Muscle of back (tissue), 3 donors: ENCODE measurements at regions not wholly inside any gene's neighbourhood (a gene's known extent, or its start where the extent isn't known, plus 50 kb on each side); places are given as distances from the start of the nearest gene placed in this dataset.

Experiments used
- DNase-seq, 3 donors: peaks; one replicate each; pipeline versions ENCODE4 v3.0.0 to v3.0.0-alpha.2; 2013

DNA sequence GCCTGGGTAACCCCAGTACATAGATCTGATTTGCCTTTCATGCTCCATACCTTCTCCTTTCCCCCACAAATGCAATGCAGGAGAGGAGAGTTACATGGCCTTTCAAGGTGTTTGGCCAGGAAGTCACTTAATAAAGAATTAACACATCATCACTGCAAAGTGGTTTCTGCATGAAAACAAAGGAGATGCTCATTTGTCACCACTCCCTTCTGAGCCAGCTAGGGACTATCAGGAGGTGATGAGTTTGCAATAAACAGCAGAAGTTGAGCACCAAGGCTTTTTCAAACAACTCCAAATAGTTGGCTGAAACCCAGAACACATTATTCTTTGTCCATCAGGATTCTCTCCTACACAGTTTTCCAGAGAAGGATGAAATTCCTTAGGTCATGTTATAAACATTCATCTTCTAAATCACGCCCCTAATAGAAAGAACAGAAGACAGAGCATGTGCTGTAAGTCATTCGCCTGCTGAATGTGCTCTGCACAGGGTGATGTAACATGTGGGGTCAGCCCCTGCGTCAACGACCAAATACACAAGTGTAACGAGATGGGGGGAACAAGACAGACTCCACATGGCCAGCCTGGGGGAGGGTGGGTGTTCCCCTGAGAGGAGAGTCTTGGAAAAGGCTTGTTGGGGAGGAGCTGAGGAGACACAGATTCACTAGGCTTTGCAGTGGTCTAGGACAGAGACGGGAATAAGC, 87.3 kb upstream of the RMDN2 start:
- DNase-seq = peak in 2 of 3 donors; percentile 43 to 79

- DNase-seq = no peak
Observed at GRCh38 chr2:37838541-37839167, 86.4 kb upstream of the RMDN2 start.

DNA sequence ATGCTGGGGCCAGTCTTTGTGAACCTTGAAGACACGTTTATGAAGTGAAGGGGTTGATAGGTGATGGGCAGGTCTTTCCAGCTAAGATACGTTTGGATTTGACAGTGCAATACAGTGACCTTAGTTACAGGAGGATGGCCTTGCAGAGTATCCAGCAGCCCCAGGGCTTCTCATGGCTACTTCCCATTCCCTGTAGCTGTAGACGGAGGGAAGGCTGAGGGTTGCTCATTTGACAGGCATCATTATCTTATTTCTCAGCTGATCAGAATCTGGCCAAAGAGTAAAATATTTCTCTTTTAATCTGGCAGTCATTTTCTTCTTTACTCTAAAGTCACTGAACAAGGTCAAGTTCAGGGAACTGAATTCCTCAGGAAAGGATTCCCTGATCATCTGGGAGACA, 85.1 kb upstream of the RMDN2 start:
- DNase-seq = no peak

- DNase-seq = peak; percentile 41 to 88 (median 76)
Observed at GRCh38 chr2:37842732-37843440, 82.2 kb upstream of the RMDN2 start.

DNA sequence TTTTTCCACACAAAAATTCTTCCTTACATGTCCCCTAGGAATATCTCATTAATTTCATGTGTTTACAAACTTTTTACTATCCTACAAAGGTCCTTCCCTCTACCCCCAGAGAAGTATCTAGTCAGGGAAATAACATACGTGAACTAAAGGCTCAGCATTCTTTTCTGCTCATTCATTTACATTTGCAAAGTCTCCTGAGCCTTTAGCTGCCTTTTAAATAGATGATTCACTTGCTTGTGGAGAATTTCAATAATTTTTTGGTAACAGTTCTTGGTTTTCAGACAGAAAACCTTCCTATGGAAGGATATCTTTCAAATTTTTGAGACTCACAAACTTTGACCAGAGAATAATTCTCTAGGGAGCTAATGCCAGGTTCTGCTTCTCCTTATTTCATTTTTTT, 81.5 kb upstream of the RMDN2 start:
- peak in 2 of 3 donors; percentile 44 to 69 for DNase-seq

DNA sequence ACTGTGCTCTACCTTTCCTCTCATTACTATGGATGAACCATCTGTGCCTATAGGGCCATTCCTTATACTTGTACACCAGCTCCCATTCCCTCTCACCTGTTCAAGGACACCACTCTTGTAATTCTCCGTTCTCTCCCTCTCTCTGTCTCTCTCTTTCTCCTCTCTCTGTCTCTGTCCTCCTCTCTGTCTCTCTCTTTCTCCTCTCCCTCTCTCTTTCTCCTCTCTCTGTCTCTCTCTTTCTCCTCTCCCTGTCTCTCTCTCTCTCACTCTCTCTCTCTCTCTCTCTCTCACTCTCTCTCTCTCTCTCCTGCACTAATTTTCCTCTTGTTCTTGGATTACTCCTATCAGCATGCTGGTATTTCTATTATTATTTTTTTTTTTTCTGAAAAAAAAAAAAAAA, 78.9 kb upstream of the RMDN2 start:
- no peak for DNase-seq

DNA sequence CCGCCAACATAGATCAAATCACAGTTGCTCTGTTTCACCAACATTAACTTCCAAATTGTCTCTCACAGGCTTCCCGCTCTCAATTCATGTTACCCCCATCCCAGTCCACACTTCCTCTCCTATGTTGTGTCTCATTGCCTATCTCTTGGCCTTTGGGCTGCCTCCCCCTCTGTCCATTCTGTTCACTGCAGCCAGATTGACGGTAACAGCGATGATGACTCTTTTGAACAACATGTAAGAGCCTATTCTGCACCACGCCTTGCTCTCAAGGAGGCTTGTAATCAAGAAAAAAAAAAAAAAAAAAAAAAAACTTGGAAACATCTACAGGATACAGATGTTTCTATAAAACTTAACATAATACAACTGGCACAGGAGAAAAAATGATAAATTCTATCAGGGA, 77.3 kb upstream of the RMDN2 start:
- no peak for DNase-seq

DNA sequence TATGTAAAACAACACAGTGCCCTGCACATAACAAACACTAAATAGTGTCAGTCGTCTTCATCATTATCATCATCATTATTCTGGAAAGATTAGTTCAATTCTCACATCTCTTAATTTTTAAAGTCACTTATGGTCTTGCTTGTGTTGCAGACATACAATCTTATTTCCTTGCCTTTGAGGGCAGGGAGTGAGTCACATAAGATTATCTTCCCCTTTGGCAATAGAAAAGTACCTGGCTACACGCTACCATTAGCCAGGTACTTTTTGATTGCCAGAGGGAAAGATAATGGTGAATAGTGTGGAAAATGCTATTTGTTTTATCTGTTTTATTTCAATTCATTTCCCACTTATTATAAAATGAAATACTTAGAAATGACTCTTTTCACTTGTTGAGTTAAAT, 76.6 kb upstream of the RMDN2 start:
- DNase-seq = no peak

DNA sequence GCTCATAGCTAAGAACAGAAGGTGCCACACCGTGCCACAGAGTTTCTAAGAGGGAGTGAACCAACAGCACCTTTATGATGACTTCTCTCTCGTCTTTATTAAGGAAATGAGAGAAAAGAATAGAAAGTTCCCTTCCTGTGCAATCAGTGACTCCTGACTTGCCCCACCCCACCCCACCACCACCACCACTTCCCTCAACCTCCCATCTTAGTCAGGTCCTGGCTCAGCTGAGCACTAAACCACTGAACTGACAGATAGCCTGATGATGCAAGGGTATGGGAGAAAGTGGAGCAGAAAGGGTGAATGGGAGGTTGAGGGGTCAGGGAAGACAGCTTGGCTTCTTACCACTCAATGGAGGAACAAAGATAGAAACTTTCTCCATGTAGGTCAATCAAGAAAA, 75.2 kb upstream of the RMDN2 start:
- DNase-seq = no peak

- DNase-seq = no peak
Observed at GRCh38 chr2:37851428-37851827, 73.7 kb upstream of the RMDN2 start.

- DNase-seq = no peak
Observed at GRCh38 chr2:37851828-37852584, 73.1 kb upstream of the RMDN2 start.

DNA sequence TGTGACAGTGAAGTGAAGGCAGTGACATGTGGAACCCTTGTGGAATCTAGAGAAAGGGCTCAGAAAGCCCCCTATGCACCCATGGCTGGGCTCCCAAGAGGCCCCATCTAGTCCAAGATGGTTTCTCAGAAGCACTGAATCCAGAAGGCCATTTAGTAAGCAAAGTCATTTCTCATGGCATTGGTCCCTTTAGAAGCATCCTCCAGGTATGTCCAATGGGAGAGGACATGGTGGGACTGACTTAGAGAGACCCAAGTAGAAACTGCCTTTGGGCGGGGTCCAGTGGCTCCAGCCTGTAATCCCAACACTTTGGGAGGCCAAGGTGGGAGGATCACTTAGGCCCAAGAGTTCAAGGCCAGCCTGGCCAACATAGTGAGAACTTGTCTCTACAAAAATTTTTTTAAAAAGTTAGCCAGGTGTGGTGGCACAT, 72.5 kb upstream of the RMDN2 start:
- no peak for DNase-seq

DNA sequence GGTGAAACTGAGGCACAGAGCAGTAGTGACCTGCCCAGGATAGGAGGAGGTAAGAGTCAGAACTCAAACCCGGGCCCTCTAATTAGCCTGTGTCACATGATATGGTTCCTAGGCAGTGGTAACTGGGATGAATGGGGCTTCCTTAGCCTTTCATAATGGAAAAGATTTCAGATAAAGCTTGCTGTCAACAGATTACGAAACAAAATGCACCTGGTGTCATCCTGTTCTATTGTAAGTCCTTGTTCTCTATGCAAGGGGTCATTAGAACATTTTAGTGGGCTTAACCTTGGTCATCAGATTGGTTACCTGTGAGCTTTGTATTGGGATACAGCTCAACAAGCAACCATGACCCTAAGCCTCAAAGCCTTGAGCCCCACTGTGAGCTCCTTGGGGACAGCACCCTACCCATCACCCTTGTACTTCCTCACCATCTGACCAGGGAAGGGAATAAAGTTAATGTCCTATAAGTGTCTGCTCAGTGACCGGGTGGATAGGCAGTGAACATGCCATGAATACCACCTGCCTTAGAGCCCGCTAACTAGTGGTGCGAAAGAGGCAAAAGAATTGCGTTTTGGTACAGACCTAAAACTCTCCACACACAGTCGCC, 70.3 kb upstream of the RMDN2 start:
- no peak for DNase-seq

DNA sequence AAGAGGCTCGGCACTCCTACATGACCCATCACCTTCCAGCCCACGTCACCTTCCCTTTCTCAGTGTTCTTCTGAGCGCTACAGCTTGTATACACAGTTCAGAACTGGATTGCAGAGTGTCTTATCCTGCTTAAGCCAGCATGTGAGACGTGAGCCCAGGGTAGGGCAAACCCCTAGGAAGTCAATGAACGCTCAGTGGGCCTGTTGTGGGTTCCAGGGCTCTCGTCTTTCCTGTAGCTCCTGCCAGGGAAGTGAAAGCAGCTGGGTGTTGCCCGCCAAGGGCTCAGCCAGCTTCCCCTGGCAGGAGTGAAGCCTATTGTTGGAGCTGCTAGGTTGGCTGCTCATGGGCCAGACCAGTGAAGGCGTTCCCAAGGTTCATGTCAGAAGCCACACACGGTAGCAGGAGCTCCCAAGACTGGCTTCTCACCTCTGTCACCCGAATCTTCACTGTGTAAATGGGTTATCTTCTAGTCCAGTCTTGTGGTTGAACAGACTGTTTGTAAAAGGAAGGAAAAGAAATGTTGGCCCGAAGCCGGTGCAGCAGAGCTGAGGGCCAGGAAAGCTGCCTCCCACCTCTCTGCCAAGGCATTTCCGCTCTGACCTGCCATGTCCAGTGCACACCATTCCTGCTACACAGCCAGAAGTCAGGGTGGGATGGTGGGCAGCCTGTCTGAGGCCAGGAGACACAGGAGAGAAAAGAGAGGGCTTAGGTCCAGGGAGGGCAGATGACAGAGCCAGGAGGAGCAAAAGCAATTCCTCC, 69.6 kb upstream of the RMDN2 start:
- peak in 1 of 3 donors; percentile 48 for DNase-seq

DNA sequence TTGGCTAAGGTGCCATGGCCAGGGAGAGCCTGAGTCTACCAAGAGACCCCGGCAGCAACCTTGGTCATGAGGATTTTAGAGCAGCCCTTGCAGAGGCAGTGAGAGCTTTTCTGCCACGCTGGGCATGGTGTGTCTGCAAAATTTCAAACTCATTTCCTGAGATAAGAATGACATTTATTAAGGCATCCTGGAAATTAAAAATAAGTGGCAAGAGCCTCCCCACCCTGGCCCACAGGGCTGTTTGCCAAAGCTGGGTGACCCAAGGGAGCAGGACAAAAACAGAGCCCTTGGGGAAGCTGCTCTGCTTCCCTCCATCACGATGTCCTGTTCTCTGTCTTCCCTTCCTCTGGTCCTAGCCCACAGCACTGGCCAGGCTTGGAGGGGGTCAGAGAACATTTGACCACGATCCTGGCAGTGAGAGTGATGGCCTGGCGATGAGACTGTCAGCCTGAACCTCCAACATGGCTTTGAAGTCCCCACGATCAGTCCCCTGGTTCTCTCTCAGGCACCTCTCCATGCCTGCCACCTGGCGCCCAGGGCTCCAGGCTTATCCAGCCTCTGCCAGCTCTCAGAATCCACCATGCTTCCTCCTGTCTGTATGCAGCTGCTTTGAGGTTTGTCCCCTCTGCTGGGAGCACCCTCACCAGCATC, 68.9 kb upstream of the RMDN2 start:
- no peak for DNase-seq

- no peak for DNase-seq
Observed at GRCh38 chr2:37857575-37858399, 67.3 kb upstream of the RMDN2 start.

DNA sequence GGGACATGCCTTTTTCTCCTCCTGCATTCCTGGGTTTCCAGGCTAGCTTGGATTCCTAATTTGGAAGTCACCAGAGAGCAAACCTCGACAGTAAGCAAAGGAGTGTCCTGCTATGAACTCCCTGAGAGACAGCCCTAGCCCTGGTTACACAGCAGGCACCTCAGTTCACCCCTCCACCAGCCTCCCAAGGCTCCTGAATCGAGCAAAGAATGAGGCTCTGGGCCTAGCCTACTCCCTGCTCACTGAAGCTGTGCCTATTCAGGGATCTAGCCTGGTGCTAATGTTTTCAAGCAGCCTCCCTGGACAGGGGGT, 66.7 kb upstream of the RMDN2 start:
- peak in 1 of 3 donors; percentile 75 for DNase-seq

- DNase-seq = no peak
Observed at GRCh38 chr2:37858725-37859267, 66.3 kb upstream of the RMDN2 start.

DNA sequence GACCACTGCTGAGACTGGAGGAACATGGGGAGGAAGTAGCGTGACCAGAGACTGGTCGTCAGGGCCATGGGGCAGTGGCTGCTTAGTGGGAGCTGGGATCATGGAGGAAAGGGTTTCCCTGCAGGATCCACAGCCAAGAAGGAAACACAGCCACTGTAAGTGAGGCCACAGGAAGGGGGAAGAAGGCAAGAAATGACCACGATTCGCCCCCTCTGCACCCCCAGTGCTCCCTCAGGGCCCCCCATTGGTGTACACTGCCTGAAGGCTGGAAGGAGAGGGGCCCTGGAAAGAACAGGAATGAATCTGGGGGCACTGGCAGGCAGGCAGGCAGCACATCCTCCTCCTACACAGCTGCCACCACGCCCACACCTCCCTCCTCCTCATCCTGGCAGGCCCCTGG, 62.5 kb upstream of the RMDN2 start:
- no peak for DNase-seq

GRCh38 chr2:37864217-37864616, 60.9 kb upstream of the RMDN2 start:
- no peak for DNase-seq
